GM12892 (cell line): ENCODE measurements at regions not wholly inside any gene's neighbourhood (a gene's known extent, or its start where the extent isn't known, plus 50 kb on each side); places are given as distances from the start of the nearest gene placed in this dataset.
A peak's percentile ranks its signal among the peaks of the same experiment; 100 is the strongest.

Experiments used
- DNase-seq: peaks from one replicate; pipeline ENCODE4 v3.0.0; 2011; ENCODE audit not compliant: insufficient read length
- FAIRE-seq: peaks from 2 replicates; lab custom pipeline; 2011; peaks lifted over from hg19 to GRCh38; lab: Jason Lieb, UNC
- POLR2A ChIP-seq: IDR thresholded peaks from 2 replicates; pipeline ENCODE4 v1.6.1; 2011; ENCODE audit warnings: low read depth, low read length, control low read depth
- POLR2AphosphoS5 ChIP-seq: IDR thresholded peaks from 2 replicates; pipeline ENCODE4 v1.6.1; 2011; ENCODE audit warnings: low read depth, low read length, control low read depth
- TAF1 ChIP-seq: IDR thresholded peaks from 2 replicates; pipeline ENCODE4 v1.6.1; 2011; ENCODE audit warnings: low read depth, mild to moderate bottlenecking, control low read depth, low read length, borderline replicate concordance

DNA sequence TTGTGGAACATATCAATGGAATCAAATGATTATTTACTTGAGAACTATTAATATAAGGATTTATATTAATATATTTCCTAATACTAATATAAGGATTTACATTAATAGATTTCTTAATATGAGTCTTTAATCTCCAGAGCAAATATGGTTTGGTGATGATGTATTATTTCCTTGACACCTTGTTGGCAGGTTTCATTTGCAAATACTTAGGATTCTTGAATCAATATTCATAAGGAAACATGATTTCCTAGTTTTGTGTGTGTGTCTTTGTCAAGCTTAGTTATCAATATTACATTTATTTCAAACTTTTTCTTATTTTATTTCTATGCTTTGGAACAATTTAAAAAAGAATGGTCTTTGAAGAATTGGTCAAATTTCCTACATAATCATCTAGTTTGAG, 138.5 kb downstream of the RAB38 start:
- DNase-seq = no peak
- TF ChIP-seq POLR2A (no peak), TAF1 (no peak), POLR2AphosphoS5 (no peak)
- no peak for FAIRE-seq

DNA sequence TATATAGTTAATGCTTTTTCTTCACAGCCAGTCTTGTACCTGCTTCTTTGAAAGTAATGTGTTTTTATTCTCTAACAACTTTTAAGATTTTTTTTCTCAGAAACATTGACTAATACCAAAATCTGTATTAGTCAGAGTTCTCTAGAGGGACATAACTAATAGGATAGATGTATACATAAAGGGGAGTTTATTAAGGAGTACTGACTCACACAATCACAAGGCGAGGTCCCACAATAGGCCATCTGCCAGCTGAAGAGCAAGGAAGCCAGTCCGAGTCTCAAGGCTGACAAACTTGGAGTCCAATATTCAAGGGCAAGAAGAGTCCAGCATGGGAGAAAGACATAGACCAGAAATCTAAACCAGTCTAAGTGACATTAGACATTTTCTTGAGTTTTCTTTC, 140.0 kb downstream of the RAB38 start:
- TF ChIP-seq POLR2AphosphoS5 (no peak), POLR2A (no peak), TAF1 (no peak)
- no peak for FAIRE-seq
- DNase-seq = no peak

DNA sequence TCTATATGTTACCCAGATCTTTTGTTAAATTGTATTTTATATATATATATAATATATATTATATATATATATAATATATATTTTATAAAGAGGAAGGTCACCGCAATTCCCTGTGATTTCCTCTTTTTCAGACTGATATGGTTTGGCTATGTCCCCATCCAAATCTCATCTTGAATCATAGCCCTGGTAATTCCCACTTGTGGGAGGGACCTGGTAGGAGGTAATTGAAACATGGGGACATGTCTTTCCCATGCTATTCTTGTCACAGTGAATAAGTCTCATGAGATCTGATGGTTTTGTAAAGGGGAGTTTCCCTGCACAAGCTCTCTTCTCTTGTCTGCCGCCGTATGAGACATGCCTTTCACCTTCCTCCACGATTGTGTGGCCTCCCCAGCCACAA, 157.6 kb downstream of the RAB38 start:
- no peak for FAIRE-seq

DNA sequence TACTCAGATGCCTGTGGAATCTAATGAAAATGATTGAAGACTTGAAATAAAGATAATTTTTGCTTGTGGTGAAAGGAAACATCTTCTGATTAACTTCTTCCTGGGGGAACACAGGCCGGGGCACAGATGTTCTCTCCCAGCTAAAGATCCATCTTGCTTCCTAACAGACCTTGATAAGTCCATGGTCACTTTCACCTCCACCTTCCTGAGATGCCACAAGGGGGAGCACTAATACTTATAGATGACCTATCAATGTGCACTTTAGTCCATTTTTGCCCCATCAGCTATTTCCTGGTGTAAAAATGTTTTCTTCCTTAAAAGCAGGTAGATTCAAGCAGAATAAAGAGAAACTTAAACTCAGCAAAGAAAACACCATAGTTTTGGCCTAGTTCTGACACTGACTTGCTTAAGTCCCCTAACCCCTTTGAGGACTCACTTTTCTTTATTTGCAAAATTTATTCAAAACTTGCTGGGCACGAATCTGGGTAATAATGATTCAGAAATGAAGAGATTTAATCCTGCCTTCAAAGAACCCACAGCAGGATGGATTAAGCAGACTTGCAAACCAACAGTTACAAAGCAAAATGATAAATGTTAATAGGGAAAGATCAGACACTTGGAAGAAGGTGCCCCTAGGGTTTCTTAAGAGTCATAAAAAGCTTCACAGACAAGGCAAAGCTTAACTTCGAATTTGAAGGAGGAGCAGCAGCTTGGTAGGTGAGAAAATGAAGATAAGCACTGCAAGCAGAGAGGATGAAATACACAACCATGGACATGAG, 158.7 kb downstream of the RAB38 start:
- DNase-seq (no peak), FAIRE-seq (peak; percentile 91)
- TF ChIP-seq TAF1 (no peak), POLR2A (no peak), POLR2AphosphoS5 (no peak)

More for the DNA sequence above, 157.6 kb downstream of the RAB38 start:
- TF ChIP-seq POLR2AphosphoS5 = no peak
- TF ChIP-seq POLR2A = no peak
- no peak for TF ChIP-seq TAF1
- no peak for DNase-seq

DNA sequence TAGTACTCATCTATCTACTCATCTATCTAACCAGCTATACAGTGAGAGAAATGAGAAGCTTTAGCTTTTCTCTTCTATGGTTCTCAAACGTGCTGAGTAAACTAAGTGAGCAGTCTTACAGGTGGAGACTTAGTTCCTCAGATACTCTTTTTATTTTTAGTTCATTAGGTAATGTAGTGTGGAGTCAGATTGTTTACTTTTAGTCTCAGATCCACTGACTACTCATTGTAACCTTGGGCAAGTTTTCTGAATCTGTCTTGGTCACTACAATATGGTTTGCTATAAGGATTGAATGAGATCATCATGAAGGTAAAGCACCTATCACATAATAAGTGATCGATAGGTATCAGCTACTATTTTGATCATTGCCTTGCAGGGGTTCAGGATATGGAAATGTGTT, 160.1 kb downstream of the RAB38 start:
- no peak for TF ChIP-seq POLR2A
- no peak for TF ChIP-seq TAF1
- TF ChIP-seq POLR2AphosphoS5 = no peak
- FAIRE-seq (no peak), DNase-seq (no peak)

DNA sequence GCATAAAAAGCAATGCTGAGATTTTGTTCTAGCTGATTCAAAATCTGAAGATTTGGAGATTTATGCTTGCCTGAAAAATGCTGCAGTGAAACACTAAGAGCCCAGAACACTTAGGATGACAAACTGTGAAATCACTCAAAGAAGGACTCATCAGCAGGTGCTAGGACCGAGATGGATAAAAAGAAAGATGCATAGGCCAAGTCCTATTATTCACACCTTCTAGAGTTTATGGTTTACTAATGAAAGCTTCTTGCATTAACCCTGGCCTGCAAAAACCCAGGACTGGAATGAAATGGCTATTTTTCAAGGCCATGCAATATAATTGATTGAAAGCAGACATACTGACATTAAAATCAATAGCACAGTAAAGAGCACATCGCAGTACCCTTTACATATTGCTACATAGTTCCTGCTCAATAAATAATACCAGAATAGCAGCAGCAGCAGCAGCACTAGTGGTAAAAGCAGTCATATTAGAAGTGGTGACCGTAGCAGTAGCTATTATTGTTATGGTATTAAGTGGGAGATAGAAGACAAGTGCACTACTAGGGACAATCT, 161.7 kb downstream of the RAB38 start:
- TF ChIP-seq POLR2AphosphoS5 (no peak), POLR2A (no peak), TAF1 (no peak)
- no peak for DNase-seq
- FAIRE-seq = no peak

DNA sequence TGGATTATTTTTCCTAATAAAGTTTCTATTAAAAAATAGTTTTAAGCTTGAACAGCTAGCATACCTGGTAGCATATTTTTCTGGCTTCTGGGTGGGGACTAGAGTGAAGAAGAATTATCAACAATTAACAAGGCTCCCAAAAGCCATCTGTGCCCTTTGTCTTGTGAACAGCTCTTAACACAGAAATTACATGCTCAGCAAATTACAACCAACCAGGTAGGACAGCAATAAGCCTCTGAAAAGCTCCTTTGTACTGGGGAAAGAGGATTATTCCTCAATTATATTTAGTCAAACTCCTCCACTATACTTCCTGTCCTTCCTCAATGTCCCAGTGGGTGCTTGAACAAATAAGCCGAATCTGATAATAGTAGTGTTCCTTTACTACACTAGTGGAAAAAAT, 162.8 kb downstream of the RAB38 start:
- TF ChIP-seq TAF1 = no peak
- no peak for TF ChIP-seq POLR2A
- no peak for TF ChIP-seq POLR2AphosphoS5
- no peak for DNase-seq
- no peak for FAIRE-seq

DNA sequence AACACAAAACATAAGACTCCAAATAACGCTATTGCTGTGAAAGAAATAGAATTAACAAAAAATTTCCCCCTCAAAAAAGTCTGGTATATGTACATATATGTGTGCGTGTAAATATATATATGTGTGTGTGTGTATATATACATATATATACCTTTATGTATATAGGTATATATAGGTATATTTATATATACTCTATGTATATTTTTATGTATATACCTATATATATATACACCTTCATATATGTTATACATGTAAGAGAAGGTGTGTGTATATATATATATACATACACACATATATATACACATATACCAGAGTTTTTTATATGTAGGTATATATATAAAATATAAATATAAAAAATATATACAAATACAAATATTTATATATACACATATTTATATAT, 199.2 kb downstream of the RAB38 start:
- DNase-seq = no peak
- no peak for TF ChIP-seq TAF1
- FAIRE-seq = no peak

DNA sequence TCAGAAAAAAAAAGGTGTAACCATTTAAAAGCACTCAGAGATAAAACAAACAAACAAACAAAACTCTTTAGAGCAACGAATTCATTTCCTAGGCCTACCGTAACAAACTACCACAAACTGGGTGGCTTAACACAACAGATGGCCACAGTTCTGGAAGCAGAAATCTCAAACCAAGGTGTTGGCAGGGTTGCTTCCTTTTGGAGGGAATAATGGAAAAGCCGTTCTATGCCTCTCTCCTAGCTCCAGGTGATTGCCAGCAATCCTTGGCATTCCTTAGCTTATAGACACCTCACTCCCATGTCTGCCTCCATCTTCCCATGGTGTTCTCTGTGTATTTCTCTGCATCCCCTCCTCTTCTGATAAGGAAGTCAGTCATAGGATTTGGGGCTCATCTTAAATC, 200.4 kb downstream of the RAB38 start:
- FAIRE-seq = peak; percentile 42

DNA sequence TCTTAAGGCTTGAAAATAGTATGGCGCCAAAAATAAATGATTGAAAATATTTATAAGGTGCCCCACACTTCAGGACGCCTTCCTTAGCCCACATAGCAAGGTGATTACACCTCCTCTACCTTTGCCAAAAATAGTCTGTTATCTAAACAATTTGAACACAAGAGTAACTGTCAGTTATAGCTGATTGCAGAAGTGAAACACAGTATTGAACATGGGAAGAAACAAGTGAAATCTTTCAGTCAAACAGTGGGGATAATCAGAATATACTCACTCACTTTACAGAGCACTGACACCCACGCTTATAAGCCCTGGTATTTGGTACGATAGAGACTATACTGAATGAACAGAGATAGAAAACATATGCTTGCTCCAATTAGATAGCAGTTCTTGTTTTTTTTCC, 203.1 kb downstream of the RAB38 start:
- TF ChIP-seq POLR2A (no peak), TAF1 (no peak), POLR2AphosphoS5 (no peak)
- FAIRE-seq (peak; percentile 77), DNase-seq (no peak)

More for the DNA sequence above, 200.4 kb downstream of the RAB38 start:
- TF ChIP-seq POLR2A (no peak), TAF1 (no peak), POLR2AphosphoS5 (no peak)
- DNase-seq = no peak

DNA sequence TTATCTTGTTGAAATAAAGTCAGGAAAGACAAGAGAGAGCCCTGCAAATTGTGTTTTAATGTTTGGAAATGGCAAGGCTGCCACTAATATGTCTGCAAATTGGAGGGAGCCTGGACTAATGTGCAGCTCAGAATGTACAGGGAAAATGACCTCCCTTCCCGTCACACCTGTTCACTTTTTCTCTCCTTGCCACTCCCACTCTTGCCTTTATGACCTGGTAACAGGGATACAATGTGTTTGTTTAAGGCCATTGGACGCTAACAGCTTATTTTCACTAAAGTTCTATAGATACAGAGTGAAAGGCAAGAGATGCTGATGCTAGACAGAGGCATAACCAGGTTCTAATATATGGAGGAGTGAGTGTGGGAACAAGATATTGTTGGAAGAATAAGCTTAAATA, 203.9 kb downstream of the RAB38 start:
- FAIRE-seq (peak; percentile 24), DNase-seq (no peak)
- TF ChIP-seq POLR2A = no peak

DNA sequence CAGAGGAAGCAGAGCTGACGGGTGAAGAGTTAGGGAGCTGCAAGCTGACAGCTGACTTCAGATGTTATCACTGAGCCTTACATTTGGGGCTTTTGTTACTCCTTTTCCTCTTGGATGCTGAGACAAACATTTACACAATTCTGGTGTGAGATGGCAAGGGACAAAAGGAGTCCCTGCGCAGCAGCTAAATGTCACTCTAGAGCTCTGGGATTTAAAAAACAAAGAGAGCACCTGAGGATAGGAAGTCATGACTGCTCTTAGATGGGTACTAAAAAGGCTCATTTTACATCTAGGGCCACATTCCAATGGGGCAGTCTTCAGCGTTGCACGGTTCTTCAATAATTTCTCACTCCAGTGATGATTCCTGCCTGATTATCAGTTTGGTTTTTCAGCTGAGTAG, 204.5 kb downstream of the RAB38 start:
- FAIRE-seq = no peak
- no peak for TF ChIP-seq POLR2AphosphoS5
- no peak for TF ChIP-seq POLR2A
- TF ChIP-seq TAF1 = no peak
- DNase-seq = no peak
